GM12878 (cell line): ENCODE measurements at regions not wholly inside any gene's neighbourhood (a gene's known extent, or its start where the extent isn't known, plus 50 kb on each side); places are given as distances from the start of the nearest gene placed in this dataset.

Source experiments
- ATAC-seq: fragments of 200-7000 bp; cut with Tn5 transposase; 3 replicates; pipeline ENCODE4 v1.9.1; 2020; ENCODE audit warnings: mild to moderate bottlenecking, moderate library complexity
- BruUV-seq: library from RNA; stranded (reverse); fragments of 400-500 nt; replicated peaks from 2 replicates; lab custom pipeline; 2021; lab: Mats Ljungman, UMichigan
- CTCF ChIA-PET: fragments of 300-600 bp; sonication (Branson Sonifier 250); formaldehyde crosslinking; extraction: SDS; loops from one replicate; lab custom pipeline; 2021; ENCODE audit warnings: inconsistent platforms; lab: Yijun Ruan, JAX
- POLR2A ChIA-PET: fragments of 350-600 bp; formaldehyde crosslinking; extraction: SDS; loops from one replicate; lab custom pipeline; 2021; ENCODE audit warnings: inconsistent platforms; lab: Charles Lee
- RAD21 ChIA-PET: fragments of 300-600 bp; sonication (Branson Sonifier 250); formaldehyde crosslinking; loops from one replicate; lab custom pipeline; 2023; ENCODE audit warnings: antibody characterized with exemption; ENCODE audit not compliant: unreplicated experiment; lab: Charles Lee
- SMC1A ChIA-PET: fragments of 300-600 bp; sonication (Branson Sonifier 250); formaldehyde crosslinking; loops from one replicate; lab custom pipeline; 2023; ENCODE audit not compliant: unreplicated experiment, uncharacterized antibody; lab: Charles Lee
- DNase-seq: peaks from one replicate; pipeline ENCODE4 v3.0.0-alpha.2; 2011; ENCODE audit warnings: low read depth, low spot score
- FAIRE-seq: peaks from 3 replicates; lab custom pipeline; 2011; peaks lifted over from hg19 to GRCh38; lab: Jason Lieb, UNC
- H2AFZ ChIP-seq: 2 replicates; pipeline ENCODE4 v1.6.0; 2011; ENCODE audit warnings: low read depth, low read length, control low read depth; ENCODE audit not compliant: control insufficient read depth
- H3K27ac ChIP-seq: 2 replicates; pipeline ENCODE4 v1.5.1; 2011; ENCODE audit warnings: control low read depth; ENCODE audit not compliant: control insufficient read depth, insufficient read depth
- H3K27me3 ChIP-seq, 2 experiments: replicated peaks in 1 of 2; 2 replicates each; pipeline versions ENCODE4 v1.6.0 to v1.6.1; 2011; ENCODE audit warnings: low read length in 1 of 2; ENCODE audit not compliant: control insufficient read depth in 2 of 2, insufficient read depth in 2 of 2
- H3K36me3 ChIP-seq, 2 experiments: 2 replicates each; pipeline ENCODE4 v1.5.1; 2011; ENCODE audit warnings: low read length in 1 of 2; ENCODE audit not compliant: control insufficient read depth in 2 of 2, insufficient read depth in 2 of 2
- H3K4me1 ChIP-seq: 2 replicates; pipeline ENCODE4 v1.6.1; 2011; ENCODE audit warnings: mild to moderate bottlenecking, low read length, moderate library complexity, mixed read lengths; ENCODE audit not compliant: control insufficient read depth, insufficient read depth
- H3K4me2 ChIP-seq: 2 replicates; pipeline ENCODE4 v1.6.0; 2011; ENCODE audit warnings: control low read depth; ENCODE audit not compliant: control insufficient read depth, insufficient read depth
- H3K4me3 ChIP-seq: fragments of 200-600 bp; sonication (generic); 2 replicates; pipeline ENCODE4 v1.5.1; 2016
- H3K79me2 ChIP-seq: 2 replicates; pipeline ENCODE4 v1.6.0; 2011; ENCODE audit warnings: low read length; ENCODE audit not compliant: control insufficient read depth, insufficient read depth
- H3K9ac ChIP-seq: 2 replicates; pipeline ENCODE4 v1.8.0; 2011; ENCODE audit warnings: low read length, control low read depth, mixed read lengths; ENCODE audit not compliant: control insufficient read depth, insufficient read depth
- H3K9me3 ChIP-seq: replicated peaks from 3 replicates; pipeline ENCODE4 v1.5.1; 2011; ENCODE audit warnings: mild to moderate bottlenecking, low read length; ENCODE audit not compliant: control insufficient read depth, insufficient read depth
- H4K20me1 ChIP-seq: 2 replicates; pipeline ENCODE4 v1.6.0; 2011; ENCODE audit not compliant: control insufficient read depth, insufficient read depth
- BMI1 ChIP-seq: fragments of 450-650 bp; IDR thresholded peaks from 2 replicates; pipeline ENCODE4 v1.6.1; 2016; ENCODE audit warnings: mild to moderate bottlenecking, moderate library complexity, borderline replicate concordance
- NFIC ChIP-seq: IDR thresholded peaks from 2 replicates; pipeline ENCODE4 v1.6.1; 2012; ENCODE audit warnings: low read depth, mild to moderate bottlenecking, inconsistent platforms, low read length, moderate library complexity
- NFYA ChIP-seq: IDR thresholded peaks from 2 replicates; pipeline ENCODE4 v1.6.1; 2011; ENCODE audit warnings: low read depth, mild to moderate bottlenecking, low read length, improper control_type of control experiment, borderline replicate concordance
- POLR2A ChIP-seq: IDR thresholded peaks from 2 replicates; pipeline ENCODE4 v1.6.1; 2011; ENCODE audit warnings: low read depth, mild to moderate bottlenecking, low read length
- SMAD1 ChIP-seq: fragments of 450-650 bp; IDR thresholded peaks from 2 replicates; pipeline ENCODE4 v1.6.1; 2018; ENCODE audit warnings: mild to moderate bottlenecking, low read depth; ENCODE audit not compliant: partially characterized antibody
- YBX1 ChIP-seq: fragments of 450-650 bp; IDR thresholded peaks from 2 replicates; pipeline ENCODE4 v1.6.1; 2016; ENCODE audit warnings: antibody characterized with exemption
- WGBS: methylation state at CpG from one replicate; pipeline ENCODE4 v1.1.6; 2016; ENCODE audit warnings: low lambda C conversion rate; ENCODE audit not compliant: insufficient replicate concordance, insufficient coverage; ENCODE audit errors: missing lambda C conversion rate; 5-methylcytosine and 5-hydroxymethylcytosine counted together
- in situ Hi-C: fragments of 300-500 bp; cut with MboI; formaldehyde crosslinking; loops from 9 replicates; pipeline ENCODE4 v1.14.3; 2018; ENCODE audit warnings: mixed read lengths
- intact Hi-C: fragments of 100-400 bp; cut with micrococcal nuclease; formaldehyde crosslinking; loops from one replicate; pipeline ENCODE4 v1.14.2; 2022; ENCODE audit not compliant: unreplicated experiment
- TF ChIP-seq, protein P1 (sequence below): fragments of 450-650 bp; IDR thresholded peaks from 2 replicates; pipeline ENCODE4 v1.6.1; 2018; ENCODE audit warnings: mild to moderate bottlenecking, low read depth, moderate library complexity; ENCODE audit not compliant: partially characterized antibody
- TF ChIP-seq, protein P2 (sequence below): fragments of 450-650 bp; formaldehyde crosslinking; IDR thresholded peaks from 2 replicates; pipeline ENCODE4 v1.4.0; 2020; ENCODE audit warnings: mild to moderate bottlenecking, moderate library complexity
- TF ChIP-seq, protein P3 (sequence below): fragments of 150-350 bp; IDR thresholded peaks from 2 replicates; pipeline ENCODE4 v1.6.1; 2016; ENCODE audit warnings: low read depth, low read length

DNA sequence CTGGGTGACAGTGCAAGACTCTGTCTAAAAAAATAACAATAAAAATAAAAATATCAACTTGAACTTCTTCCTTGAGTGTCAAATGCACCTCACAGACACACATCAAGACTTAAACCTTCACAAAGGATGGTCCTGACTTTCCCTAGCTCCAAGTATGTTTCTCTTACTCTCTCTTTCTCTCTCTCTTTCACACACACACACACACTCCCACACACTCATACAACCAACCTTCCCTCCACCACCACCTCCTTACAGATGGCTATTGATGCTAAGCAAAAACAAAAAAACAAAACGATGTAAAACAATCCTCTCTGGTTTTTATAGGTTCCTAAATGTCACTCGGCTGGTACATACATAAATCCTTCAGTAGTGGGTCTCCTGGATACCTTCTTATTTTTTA lies 67.4 kb upstream of the ACVR2A start:
- Histone ChIP-seq H3K4me1 (no peaks in the 10 kb centered on the region), H3K4me2 (no peak overlapping the region), H3K27ac (no peak overlapping the region), H3K9ac (no peak overlapping the region), H3K4me3 (no peak overlapping the region), H3K79me2 (no peaks in the 10 kb centered on the region), H2AFZ (no peak overlapping the region), H3K9me3 (no peaks in the 10 kb centered on the region), H3K27me3 (no peaks in the 10 kb centered on the region), H4K20me1 (no peaks in the 10 kb centered on the region), H3K36me3 (no peaks in the 10 kb centered on the region)
- RAD21 ChIA-PET = no interaction called here
- POLR2A ChIA-PET = no interaction called here
- ATAC-seq (no peak), DNase-seq (no peak), FAIRE-seq (no peak)
- intact Hi-C loops (no loop called here), in situ Hi-C loops (no loop called here)
- TF ChIP-seq, protein P1, sequence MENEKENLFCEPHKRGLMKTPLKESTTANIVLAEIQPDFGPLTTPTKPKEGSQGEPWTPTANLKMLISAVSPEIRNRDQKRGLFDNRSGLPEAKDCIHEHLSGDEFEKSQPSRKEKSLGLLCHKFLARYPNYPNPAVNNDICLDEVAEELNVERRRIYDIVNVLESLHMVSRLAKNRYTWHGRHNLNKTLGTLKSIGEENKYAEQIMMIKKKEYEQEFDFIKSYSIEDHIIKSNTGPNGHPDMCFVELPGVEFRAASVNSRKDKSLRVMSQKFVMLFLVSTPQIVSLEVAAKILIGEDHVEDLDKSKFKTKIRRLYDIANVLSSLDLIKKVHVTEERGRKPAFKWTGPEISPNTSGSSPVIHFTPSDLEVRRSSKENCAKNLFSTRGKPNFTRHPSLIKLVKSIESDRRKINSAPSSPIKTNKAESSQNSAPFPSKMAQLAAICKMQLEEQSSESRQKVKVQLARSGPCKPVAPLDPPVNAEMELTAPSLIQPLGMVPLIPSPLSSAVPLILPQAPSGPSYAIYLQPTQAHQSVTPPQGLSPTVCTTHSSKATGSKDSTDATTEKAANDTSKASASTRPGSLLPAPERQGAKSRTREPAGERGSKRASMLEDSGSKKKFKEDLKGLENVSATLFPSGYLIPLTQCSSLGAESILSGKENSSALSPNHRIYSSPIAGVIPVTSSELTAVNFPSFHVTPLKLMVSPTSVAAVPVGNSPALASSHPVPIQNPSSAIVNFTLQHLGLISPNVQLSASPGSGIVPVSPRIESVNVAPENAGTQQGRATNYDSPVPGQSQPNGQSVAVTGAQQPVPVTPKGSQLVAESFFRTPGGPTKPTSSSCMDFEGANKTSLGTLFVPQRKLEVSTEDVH = no peak
- TF ChIP-seq YBX1 = no peak
- no peak for TF ChIP-seq SMAD1
- TF ChIP-seq, protein P2, sequence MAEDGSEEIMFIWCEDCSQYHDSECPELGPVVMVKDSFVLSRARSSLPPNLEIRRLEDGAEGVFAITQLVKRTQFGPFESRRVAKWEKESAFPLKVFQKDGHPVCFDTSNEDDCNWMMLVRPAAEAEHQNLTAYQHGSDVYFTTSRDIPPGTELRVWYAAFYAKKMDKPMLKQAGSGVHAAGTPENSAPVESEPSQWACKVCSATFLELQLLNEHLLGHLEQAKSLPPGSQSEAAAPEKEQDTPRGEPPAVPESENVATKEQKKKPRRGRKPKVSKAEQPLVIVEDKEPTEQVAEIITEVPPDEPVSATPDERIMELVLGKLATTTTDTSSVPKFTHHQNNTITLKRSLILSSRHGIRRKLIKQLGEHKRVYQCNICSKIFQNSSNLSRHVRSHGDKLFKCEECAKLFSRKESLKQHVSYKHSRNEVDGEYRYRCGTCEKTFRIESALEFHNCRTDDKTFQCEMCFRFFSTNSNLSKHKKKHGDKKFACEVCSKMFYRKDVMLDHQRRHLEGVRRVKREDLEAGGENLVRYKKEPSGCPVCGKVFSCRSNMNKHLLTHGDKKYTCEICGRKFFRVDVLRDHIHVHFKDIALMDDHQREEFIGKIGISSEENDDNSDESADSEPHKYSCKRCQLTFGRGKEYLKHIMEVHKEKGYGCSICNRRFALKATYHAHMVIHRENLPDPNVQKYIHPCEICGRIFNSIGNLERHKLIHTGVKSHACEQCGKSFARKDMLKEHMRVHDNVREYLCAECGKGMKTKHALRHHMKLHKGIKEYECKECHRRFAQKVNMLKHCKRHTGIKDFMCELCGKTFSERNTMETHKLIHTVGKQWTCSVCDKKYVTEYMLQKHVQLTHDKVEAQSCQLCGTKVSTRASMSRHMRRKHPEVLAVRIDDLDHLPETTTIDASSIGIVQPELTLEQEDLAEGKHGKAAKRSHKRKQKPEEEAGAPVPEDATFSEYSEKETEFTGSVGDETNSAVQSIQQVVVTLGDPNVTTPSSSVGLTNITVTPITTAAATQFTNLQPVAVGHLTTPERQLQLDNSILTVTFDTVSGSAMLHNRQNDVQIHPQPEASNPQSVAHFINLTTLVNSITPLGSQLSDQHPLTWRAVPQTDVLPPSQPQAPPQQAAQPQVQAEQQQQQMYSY (CRISPR knock-in tag) = no peak
- TF ChIP-seq NFYA = no peak
- TF ChIP-seq POLR2A = no peak
- TF ChIP-seq NFIC = no peak
- TF ChIP-seq, protein P3, sequence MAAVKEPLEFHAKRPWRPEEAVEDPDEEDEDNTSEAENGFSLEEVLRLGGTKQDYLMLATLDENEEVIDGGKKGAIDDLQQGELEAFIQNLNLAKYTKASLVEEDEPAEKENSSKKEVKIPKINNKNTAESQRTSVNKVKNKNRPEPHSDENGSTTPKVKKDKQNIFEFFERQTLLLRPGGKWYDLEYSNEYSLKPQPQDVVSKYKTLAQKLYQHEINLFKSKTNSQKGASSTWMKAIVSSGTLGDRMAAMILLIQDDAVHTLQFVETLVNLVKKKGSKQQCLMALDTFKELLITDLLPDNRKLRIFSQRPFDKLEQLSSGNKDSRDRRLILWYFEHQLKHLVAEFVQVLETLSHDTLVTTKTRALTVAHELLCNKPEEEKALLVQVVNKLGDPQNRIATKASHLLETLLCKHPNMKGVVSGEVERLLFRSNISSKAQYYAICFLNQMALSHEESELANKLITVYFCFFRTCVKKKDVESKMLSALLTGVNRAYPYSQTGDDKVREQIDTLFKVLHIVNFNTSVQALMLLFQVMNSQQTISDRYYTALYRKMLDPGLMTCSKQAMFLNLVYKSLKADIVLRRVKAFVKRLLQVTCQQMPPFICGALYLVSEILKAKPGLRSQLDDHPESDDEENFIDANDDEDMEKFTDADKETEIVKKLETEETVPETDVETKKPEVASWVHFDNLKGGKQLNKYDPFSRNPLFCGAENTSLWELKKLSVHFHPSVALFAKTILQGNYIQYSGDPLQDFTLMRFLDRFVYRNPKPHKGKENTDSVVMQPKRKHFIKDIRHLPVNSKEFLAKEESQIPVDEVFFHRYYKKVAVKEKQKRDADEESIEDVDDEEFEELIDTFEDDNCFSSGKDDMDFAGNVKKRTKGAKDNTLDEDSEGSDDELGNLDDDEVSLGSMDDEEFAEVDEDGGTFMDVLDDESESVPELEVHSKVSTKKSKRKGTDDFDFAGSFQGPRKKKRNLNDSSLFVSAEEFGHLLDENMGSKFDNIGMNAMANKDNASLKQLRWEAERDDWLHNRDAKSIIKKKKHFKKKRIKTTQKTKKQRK = no peak
- no peak for TF ChIP-seq BMI1
- WGBS = 0% methylated on average over 2 of the region's 2 CpGs
- SMC1A ChIA-PET = interaction anchor here (0.6 to 1.8 kb wide), 5 partner anchors 9 to 293 kb away, joined by 3 to 4 read pairs (median 3); no protein-coding TSS in a partner anchor
- BruUV-seq = no TSS peak
- CTCF ChIA-PET = no interaction called here
